Suprapubic skin (tissue), 4 donors: ENCODE measurements at regions not wholly inside any gene's neighbourhood (a gene's known extent, or its start where the extent isn't known, plus 50 kb on each side); places are given as distances from the start of the nearest gene placed in this dataset.

Experiments
- CTCF ChIP-seq, 2 donors: fragments of 200-600 bp in 1 of 2; fragments of 450-650 bp in 1 of 2; sonication (generic) in 1 of 2; IDR thresholded peaks; one replicate each; pipeline ENCODE4 v1.5.1; 2016 to 2019; ENCODE audit warnings: antibody characterized with exemption in 2 of 2, mild to moderate bottlenecking in 1 of 2, moderate library complexity in 1 of 2
- POLR2A ChIP-seq, 2 donors: fragments of 450-650 bp; IDR thresholded peaks; one replicate each; pipeline ENCODE4 v1.6.1; 2017; ENCODE audit warnings: antibody characterized with exemption in 2 of 2, mild to moderate bottlenecking in 2 of 2, moderate library complexity in 2 of 2
- POLR2AphosphoS5 ChIP-seq, 3 donors: sonication (generic); formaldehyde crosslinking; IDR thresholded peaks; one replicate each; pipeline ENCODE4 v1.6.1; 2017; ENCODE audit warnings: antibody characterized with exemption in 3 of 3

- TF ChIP-seq CTCF (IDR thresholded peaks at IDR 0.05) (no peak), POLR2AphosphoS5 (IDR thresholded peaks at IDR 0.05) (no peak), POLR2A (IDR thresholded peaks at IDR 0.05) (no peak)
These were observed 316.3 kb downstream of the NUAK1 start for GRCh38 chr12:105822131-105823105.
